Cardiac septum (tissue), 1 donor: ENCODE measurements at regions not wholly inside any gene's neighbourhood (a gene's known extent, or its start where the extent isn't known, plus 50 kb on each side); places are given as distances from the start of the nearest gene placed in this dataset.

Source experiments
- DNase-seq: peaks from one replicate; pipeline ENCODE4 v3.0.0-alpha.2; 2020; ENCODE audit warnings: low spot score
- intact Hi-C: fragments of 100-400 bp; cut with DNase I; formaldehyde crosslinking; loops from one replicate; pipeline ENCODE4 v1.14.0; 2022
- donor health status: DM: no; HTN: no; CAD: no.

DNA sequence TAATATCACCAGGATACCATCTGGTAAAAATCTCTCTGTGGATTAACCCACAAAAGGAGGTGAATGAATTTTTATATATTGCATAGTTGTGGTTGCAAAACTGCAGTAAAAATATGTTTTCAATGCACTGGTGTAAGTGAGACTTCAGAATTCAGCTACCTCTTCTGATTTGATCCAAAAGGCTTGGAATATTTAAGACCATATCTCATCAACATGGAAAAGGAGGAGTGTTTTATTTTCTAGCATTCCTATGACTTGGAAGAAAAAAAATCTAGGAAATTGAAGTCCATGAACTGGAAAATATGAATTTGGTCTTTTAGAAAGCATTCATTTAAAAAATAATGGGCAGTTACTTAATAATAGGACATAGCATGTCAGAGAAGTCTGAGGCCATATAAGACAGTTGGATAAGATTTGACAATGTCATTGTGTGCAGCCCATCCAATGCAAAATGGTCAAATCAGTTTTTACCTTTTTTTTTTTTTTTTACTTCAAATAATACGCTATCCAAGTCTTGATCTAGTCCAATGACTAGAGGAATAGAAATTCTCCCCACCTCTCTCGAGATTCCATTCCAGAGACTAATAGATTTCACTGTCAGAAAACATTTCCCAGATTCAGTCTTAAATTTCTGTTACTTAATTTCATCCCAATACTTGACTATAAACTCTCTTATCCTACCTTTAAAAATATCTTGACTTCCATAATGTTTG is 364.9 kb upstream of the PMFBP1 start:
- no peak for DNase-seq
- intact Hi-C loops: no loop called here

DNA sequence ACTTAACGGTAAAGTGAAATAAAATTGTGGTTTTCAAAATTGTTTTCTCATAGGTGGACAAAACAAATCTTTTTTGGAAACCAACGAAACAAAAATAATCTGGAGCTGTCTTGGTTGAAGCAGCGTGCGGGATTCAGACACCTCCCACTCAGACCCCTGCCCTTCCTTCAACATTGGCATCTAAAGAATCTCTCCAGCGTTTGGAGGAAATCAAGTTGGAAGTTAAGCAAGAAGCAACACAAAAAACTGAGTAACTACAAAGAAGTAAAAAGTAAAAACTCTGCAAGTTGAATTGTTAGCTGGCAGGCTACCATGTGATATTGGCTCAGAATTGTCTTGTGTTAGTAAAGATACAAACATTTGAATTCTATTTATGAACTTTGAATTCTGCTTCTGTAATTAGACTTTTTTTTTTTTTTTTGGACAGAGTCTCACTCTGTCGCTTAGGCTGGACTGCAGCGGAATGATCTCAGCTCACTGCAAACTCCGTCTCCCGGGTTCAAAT is 361.0 kb upstream of the PMFBP1 start:
- intact Hi-C loops: no loop called here

DNA sequence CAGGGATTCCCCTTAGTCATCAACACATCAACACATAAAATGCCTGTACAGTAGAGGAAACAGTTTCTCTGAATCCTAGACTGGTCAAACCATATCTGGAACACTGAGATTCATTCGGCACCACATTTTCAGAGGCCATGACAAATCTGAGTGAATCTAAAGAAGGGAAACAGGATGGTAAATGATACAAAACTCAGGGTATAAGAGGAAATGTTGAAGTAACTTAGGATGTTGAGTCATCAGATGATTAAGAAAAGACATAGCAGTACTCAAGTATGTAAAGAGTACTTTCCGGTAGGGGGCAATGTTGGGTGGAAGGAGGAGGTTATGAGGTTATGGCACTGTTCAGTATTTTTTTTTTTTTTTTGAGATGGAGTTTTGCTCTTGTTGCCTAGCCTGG is 358.5 kb upstream of the PMFBP1 start:
- intact Hi-C loops: no loop called here
- DNase-seq: no peak

More for the DNA sequence above, 361.0 kb upstream of the PMFBP1 start:
- no peak for DNase-seq

DNA sequence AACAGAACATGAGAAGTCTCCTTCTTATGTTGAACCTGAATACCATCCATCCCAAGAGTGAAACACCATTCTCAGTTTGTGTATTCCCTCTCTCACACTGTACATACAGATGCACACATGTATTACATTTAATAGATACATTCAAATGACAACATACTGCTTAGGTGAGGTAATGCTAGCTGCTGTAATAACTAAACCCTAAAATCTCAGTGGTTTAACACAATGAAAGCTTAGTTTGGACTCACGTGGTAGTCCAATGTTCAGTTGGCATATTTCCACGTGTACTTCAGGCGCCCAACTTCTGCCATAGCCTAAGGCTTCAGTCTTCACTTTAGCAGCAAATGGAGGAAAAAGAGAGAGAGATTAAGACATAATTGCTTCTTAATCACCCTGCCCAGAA is 351.1 kb upstream of the PMFBP1 start:
- intact Hi-C loops: no loop called here
- no peak for DNase-seq

DNA sequence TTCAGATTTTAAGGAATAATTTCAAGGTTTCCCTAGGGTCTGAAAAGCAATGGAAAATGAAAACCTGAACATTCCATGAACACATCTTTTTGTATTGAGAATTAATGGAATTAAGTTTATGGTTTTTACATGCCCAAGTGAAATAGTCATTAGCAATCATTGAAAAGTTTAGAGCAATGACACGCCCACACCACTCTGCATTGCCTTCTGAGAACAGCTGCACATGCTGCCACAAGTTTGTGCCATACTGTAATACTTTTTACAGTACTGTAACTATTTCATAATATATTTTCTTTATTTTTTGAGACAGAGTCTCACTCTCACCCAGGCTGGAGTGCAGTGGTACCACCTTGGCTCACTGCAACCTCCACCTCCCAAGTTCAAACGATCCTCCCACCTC is 345.2 kb upstream of the PMFBP1 start:
- no peak for DNase-seq
- intact Hi-C loops: no loop called here

DNA sequence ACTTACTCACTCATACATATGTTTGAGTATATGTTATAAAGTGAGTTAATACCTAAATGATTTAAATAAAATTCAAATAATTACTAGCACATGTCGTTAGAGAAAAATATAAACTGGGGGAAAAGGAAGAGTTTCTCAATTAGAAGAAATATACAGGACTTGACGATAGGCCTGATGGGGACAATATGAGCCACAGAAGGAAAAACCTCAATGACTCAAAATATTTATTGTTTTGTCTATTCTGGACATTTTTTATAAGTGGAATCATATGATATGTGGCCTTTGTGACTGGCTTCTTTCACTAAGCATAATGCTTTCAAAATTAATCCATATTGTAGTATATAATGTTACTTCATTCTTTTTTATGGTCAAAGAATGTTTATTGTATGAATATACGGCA is 339.2 kb upstream of the PMFBP1 start:
- no peak for DNase-seq
- intact Hi-C loops: no loop called here

DNA sequence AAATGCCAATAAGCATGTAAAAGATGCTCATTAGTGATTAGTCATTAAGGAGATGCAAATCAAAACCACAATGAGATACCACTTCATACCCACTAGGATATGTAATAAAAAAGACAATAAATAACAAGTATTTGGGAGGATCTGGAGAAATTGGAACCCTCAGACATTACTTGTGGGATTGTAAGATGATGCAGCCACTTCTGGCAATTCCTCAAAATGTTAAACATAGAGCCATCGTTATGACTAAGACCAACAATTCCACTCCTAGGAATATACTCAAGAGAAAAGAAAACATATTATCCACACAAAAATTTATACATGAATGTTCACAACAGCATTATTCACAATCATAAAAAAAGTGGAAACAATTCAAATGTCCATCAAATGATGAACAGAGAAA is 336.2 kb upstream of the PMFBP1 start:
- intact Hi-C loops: loop anchor here (10.0 kb wide), 1 partner anchor 687 kb away; no protein-coding TSS in a partner anchor
- DNase-seq: no peak

DNA sequence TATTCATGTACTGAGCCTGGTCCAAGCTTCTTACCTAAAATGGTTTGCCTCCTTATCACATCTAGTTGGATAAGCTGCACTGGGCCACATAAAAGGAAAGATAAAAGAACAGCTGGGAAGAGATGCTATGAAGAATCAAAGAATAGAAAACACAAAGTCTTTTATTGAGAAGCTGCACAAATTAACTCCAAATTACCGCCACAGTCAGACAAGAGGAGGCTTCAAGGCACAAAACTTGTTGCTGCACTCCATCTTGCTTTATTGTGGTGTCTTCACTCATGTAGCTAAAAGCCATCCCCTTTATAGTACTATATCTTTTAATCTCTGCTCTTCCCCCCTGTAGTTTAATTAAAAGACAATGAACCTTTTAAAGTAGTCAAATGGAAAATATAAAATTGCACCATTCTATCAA is 330.6 kb upstream of the PMFBP1 start:
- no peak for DNase-seq
- intact Hi-C loops: loop anchor here (10.0 kb wide), 1 partner anchor 692 kb away; no protein-coding TSS in a partner anchor

DNA sequence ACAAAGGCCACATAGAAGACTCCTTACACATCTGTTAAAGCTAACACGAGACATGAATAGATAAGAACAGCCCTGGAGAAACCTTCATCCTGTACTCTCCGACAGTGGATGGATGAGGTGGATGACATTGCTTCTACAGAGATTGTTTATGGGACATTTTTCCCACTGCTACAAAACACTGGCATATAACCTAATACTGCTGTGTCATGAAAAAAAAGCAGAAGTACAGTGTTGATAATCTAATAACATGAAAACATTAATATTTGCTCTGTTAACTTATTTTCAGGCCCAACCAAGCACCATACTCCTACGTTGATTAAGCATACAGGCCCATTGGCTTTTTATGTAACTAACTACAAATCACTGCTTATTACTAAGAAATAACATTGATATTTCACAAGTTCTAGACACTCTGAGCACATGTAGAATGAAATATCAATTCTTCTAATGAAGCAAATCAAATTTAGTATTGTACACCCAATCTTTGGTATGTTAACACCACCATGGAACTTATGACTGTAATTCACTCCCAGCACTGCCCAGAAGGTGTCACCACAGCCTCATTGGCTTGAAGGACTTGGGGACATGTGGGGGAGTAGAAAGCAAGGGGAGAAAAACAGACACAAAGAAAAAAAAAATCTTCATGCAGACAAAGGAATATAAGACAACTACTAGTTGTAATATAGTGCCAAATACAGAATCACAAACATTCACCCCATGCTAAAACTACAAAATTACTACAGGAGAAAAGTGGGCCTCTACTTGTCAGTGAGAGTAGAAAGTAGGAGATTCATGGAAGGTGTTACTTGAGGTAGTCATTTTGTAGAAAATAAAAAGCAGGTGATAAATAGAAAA is 330.0 kb upstream of the PMFBP1 start:
- intact Hi-C loops: loop anchor here (10.0 kb wide), 1 partner anchor 693 kb away; no protein-coding TSS in a partner anchor

DNA sequence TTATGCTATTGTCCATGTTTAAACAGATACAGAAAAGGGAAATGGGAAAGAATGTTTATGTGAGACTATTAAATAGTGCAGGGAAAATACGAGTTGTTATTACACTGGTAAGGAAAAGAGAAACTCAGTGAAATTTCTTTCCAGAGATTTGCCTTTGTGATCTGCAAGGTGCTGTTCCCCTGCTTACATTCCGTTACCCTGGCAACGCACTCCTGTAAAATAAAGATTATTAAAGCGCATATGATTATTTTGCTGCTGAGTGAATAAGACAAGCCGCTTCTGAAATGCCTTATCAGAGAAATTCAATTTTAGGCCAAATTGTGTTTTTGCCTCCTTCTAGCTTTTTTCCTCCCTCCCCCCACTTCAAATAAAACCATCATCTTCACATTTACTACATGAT is 328.6 kb upstream of the PMFBP1 start:
- intact Hi-C loops: loop anchor here (10.0 kb wide), 1 partner anchor 694 kb away; no protein-coding TSS in a partner anchor

More for the DNA sequence above, 330.0 kb upstream of the PMFBP1 start:
- no peak for DNase-seq

DNA sequence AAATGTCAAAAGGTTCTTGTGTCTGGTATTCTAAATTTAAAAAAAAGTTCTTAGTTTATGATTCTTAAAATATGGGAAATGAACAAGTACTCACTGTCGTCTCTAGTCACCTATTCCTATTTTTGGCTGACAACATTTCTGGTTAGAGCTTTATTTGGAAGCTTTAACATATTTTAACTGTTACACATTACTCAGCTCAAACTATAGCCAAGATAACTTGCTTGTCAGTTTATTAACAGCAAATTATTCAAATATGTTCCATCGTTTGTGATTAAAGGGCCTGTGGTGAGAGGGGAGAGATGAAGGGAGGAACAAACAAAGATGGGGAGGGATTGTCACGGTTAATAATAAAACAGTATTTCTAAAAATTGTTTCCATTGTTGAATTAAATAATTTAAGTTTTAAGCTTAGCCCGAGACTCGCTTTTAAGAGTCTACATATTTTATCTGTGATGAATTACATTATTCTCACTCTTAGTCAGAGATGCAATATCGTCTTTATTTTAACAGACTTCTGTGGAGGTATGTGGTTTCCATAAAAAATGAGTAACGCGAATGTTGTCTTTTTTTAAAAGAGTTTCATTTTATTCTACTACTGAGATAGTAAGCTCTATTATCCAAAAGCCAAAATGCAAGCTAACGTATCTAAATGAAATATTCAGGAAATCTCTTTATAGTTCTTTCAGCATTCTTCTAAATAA is 321.9 kb upstream of the PMFBP1 start:
- no peak for DNase-seq
- intact Hi-C loops: loop anchor here (10.0 kb wide), 1 partner anchor 1371 kb away; no protein-coding TSS in a partner anchor

More for the DNA sequence above, 328.6 kb upstream of the PMFBP1 start:
- DNase-seq: no peak

DNA sequence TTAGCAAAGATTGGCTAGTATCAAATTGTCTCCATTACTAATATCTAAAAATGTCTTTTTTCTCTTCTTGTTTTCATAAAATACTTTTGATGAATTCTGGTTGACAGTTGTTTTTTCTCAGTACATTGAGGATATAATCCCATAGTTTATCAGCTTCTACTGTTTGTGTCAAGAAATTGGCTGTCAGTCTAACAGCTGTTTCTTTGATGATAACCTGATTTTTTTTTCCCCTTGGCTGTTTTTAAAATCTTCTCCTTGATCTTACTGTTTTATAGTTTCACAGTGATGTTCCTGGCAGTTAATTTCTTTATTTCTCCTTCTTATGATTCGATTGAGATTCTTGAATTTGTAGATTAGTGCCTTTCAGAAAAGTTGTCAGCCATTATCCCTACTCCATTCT is 315.3 kb upstream of the PMFBP1 start:
- DNase-seq: no peak

DNA sequence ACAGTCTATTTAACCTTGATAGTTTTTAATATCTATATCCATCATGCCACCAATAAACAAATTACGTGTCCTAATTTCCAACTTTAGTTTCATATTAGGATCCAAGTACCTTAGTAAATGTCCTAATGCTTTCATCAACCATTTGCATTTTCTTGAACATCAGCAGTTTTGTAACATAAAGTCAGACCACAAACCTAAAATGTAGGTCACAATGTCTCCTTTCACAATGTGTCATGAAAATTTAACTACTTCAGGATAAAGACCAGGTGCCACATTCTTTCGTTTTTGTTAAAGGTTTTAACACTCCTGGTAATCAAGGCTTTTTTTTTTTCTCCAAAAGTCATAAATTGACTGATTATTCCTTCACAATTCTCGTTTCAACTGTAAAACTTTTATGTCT is 310.7 kb upstream of the PMFBP1 start:
- intact Hi-C loops: no loop called here
- DNase-seq: no peak

More for the DNA sequence above, 315.3 kb upstream of the PMFBP1 start:
- intact Hi-C loops: no loop called here

DNA sequence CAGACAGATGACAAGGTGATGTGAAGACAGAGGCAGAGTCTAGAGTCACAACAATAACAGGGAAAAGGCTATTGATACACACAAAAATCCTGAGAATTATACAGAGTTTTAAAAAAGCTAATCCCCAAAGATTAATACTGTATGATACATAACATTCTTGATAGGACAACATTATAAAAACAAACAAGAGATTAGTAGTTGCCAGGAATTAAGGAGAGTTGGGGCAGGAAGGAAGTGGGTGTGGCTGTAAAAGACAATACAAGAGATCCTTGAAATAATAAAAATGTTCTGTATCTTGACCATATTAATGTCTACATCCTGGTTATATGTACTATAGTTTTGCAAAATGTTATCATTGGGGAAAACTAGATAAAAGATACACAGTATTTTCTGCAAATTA is 309.5 kb upstream of the PMFBP1 start:
- intact Hi-C loops: no loop called here
- no peak for DNase-seq

DNA sequence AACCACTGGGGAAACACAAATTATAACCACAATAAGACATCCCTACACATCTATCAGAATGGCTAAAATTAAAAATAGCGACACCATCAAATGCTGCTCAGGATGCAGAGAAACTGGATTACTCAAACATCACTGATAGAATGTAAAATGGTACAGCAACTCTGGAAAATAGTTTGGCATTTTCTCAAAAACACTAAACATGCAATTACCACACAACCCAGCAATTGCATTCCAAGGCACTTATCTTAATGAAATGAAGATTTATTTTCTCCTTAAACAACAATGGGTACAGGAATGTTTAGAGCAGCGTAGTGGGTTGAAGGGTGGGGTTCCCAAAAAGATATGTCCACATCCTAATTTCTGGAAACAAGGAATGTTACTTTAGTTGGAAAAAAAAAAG is 309.0 kb upstream of the PMFBP1 start:
- intact Hi-C loops: no loop called here
- no peak for DNase-seq

DNA sequence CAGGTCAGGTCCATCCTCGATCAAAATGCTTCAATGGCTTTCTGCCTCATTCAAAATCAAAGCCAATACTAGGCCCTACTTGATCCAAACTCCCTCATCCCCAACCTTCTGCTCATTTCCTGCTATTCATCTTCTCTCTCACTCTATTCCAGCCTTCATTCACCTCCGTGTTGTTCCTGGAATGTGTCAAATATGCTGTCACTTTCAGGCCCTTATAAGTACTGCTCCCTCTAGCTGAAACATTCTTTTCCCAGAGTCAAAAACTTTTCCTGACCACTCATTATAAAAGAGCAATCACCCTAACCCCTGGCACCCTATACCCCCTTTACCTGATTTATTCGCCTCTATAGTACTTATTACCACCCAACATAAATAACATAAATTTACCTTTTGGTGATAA is 303.7 kb upstream of the PMFBP1 start:
- no peak for DNase-seq
- intact Hi-C loops: no loop called here

DNA sequence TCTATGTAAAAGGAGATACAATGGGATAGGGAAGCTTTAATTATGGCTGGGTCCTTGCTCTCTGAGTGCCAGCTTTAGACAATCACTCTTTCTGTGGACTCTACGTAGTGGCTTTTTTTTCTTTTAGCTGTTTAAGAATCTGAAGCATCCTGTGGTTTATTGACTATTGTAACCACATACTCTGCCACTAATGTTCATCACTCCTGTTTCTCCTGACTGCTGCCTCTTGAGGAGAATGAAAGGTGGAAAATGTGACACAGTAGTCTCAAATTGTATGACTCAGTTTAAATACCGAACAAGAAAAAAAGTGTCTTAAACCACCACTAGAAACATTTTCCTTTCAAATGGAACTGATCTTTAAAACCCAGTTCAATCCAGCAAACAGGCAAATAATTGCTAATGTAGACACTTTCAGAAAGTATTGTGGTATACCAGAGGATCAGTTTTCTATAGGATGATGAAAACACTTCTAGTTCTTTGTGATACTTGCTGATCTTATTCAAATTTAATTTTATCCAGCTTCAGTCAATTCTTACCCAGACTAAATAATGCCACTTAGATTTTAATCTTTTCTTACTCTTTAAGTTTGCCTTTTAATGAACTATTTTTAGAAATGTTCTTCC is 302.7 kb upstream of the PMFBP1 start:
- DNase-seq: no peak
- intact Hi-C loops: no loop called here

DNA sequence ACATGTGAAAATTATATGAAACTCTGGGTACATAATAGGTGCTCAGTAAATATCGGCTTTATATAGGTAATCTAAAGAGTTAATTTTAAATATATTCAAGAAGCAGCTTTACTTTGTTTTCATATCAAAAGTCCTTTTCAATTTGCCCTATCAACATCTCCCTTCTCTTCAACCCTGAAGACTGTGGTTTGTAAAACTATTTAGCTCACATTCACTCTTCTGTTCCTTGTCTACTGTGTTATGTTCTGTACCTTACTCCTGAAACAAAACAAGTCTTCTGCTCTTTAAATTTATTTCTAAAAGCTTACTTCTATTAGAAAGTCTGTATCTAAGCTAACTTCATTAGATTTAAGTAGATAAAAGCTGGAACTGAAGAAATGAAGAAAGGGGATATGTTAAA is 301.7 kb upstream of the PMFBP1 start:
- no peak for DNase-seq
- intact Hi-C loops: no loop called here

DNA sequence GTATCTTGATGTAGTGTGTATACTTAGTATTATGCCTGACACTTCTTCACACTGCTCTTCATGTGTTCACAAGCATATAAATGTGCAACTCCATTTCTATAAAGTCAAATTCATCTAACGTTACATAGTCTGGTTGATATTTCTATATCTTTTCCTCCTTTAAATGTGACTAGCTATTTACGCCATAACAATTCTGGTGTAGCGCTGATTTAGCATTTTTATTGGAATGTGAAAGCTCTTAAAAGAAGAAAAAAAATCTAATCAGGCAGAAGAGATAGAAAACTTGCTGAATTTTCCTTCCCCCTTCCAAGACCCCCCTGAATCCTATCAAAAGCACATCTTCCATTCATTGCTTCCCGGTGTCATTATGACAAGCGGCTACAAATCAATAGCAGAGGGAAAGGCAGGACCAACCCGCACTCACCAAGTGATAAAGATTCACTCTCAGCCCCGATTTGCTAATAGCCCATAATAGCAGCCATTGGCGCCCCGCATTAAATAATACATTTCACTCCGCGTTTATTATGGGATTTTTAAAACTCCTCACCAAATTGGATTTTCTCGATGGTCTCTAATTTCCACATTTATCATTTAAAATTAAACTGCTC is 299.5 kb upstream of the PMFBP1 start:
- intact Hi-C loops: no loop called here
- no peak for DNase-seq
